HepG2 (cell line): ENCODE measurements at regions not wholly inside any gene's neighbourhood (a gene's known extent, or its start where the extent isn't known, plus 50 kb on each side); places are given as distances from the start of the nearest gene placed in this dataset.
"Not testable (repeated sequence)": the region's sequence is repeated elsewhere in the genome, so short reads cannot be mapped to it uniquely, and the experiment has no call there.

Source experiments
- ATAC-seq: fragments of 200-7000 bp; cut with Tn5 transposase; 3 replicates; pipeline ENCODE4 v1.9.1; 2020; ENCODE audit warnings: mild to moderate bottlenecking, moderate library complexity
- BruUV-seq: library from RNA; stranded (reverse); fragments of 400-500 nt; replicated peaks from 2 replicates; lab custom pipeline; 2021; lab: Mats Ljungman, UMichigan
- CTCF ChIA-PET: fragments of 300-600 bp; formaldehyde crosslinking; extraction: SDS; loops from one replicate; lab custom pipeline; 2021; ENCODE audit warnings: low total read pairs, inconsistent platforms, low intra/inter-chr PET ratio; lab: Yijun Ruan, JAX
- POLR2A ChIA-PET: fragments of 350-600 bp; sonication (Branson Sonifier 250); formaldehyde crosslinking; loops from one replicate; lab custom pipeline; 2020; ENCODE audit warnings: antibody characterized with exemption, inconsistent platforms; lab: Yijun Ruan, JAX
- DNase-seq: peaks from one replicate; pipeline ENCODE4 v3.0.0-alpha.2; 2015; ENCODE audit warnings: low spot score
- FAIRE-seq: peaks from 3 replicates; lab custom pipeline; 2011; peaks lifted over from hg19 to GRCh38; lab: Jason Lieb, UNC
- H2AFZ ChIP-seq: one replicate; pipeline ENCODE4 v1.6.1; 2011; ENCODE audit warnings: low read length, inconsistent platforms
- H3K27ac ChIP-seq: fragments of 300-600 bp; 3 replicates; pipeline ENCODE4 v1.8.0; 2011; ENCODE audit warnings: mixed run types, mild to moderate bottlenecking, mixed read lengths, low read length, inconsistent platforms; ENCODE audit not compliant: insufficient read depth; ENCODE audit errors: extremely low read length
- H3K27me3 ChIP-seq, 2 experiments: fragments of 200-600 bp in 1 of 2; 2 replicates in 1 of 2; 3 replicates in 1 of 2; pipeline versions ENCODE4 v1.6.0 to v1.8.0; 2011; ENCODE audit warnings: low read length in 2 of 2, mild to moderate bottlenecking in 2 of 2, moderate library complexity in 2 of 2, inconsistent platforms in 1 of 2; ENCODE audit not compliant: insufficient read depth in 2 of 2, control insufficient read depth in 1 of 2
- H3K36me3 ChIP-seq, 2 experiments: fragments of 200-600 bp in 1 of 2; replicated peaks in 1 of 2; 2 replicates in 1 of 2; 3 replicates in 1 of 2; pipeline versions ENCODE4 v1.5.1 to v1.8.0; 2011; ENCODE audit warnings: low read length in 2 of 2, inconsistent platforms in 1 of 2; ENCODE audit not compliant: insufficient read depth in 2 of 2, control insufficient read depth in 1 of 2
- H3K4me1 ChIP-seq: 2 replicates; pipeline ENCODE4 v1.5.1; 2012; ENCODE audit warnings: low read length, inconsistent platforms; ENCODE audit not compliant: insufficient read depth
- H3K4me2 ChIP-seq: 2 replicates; pipeline ENCODE4 v1.6.0; 2011; ENCODE audit warnings: low read depth, low read length, inconsistent platforms
- H3K4me3 ChIP-seq, 3 experiments: fragments of 200-600 bp in 1 of 3; sonication (generic), shearing (Covaris generic) in 1 of 3; replicated peaks in 1 of 3; 2 replicates each; pipeline ENCODE4 v1.5.1; 2011 to 2016; ENCODE audit warnings: low read length in 3 of 3, inconsistent platforms in 2 of 3, low read depth in 2 of 3, mild to moderate bottlenecking in 2 of 3, control low read depth in 1 of 3, mixed read lengths in 1 of 3; ENCODE audit not compliant: insufficient read depth in 1 of 3
- H3K79me2 ChIP-seq: one replicate; pipeline ENCODE4 v1.6.1; 2011; ENCODE audit warnings: low read length, inconsistent platforms; ENCODE audit not compliant: insufficient read depth
- H3K9ac ChIP-seq: 2 replicates; pipeline ENCODE4 v1.6.0; 2011; ENCODE audit warnings: mild to moderate bottlenecking, low read depth, low read length, inconsistent platforms; ENCODE audit not compliant: insufficient read depth
- H3K9me3 ChIP-seq: 2 replicates; pipeline ENCODE4 v1.5.1; 2012; ENCODE audit warnings: mild to moderate bottlenecking, low read length
- H4K20me1 ChIP-seq: 2 replicates; pipeline ENCODE4 v1.6.0; 2011; ENCODE audit warnings: inconsistent platforms, mild to moderate bottlenecking, low read length, moderate library complexity; ENCODE audit not compliant: insufficient read depth
- ATAD3A ChIP-seq: sonication (generic); formaldehyde crosslinking; IDR thresholded peaks from 2 replicates; pipeline ENCODE4 v1.4.0; 2020; ENCODE audit warnings: missing genetic modification reagents
- MAFK ChIP-seq, 2 experiments: IDR thresholded peaks in 1 of 2; conservative IDR thresholded peaks in 1 of 2; 2 replicates each; pipeline ENCODE4 v1.6.1; 2011; ENCODE audit warnings: improper control_type of control experiment in 2 of 2, low read length in 2 of 2
- MXD4 ChIP-seq: IDR thresholded peaks from 2 replicates; pipeline ENCODE4 v1.6.1; 2016; ENCODE audit warnings: mild to moderate bottlenecking, missing biosample characterization, missing genetic modification reagents
- NFYB ChIP-seq: sonication (generic); formaldehyde crosslinking; IDR thresholded peaks from 2 replicates; pipeline ENCODE4 v1.4.0; 2020; ENCODE audit warnings: missing genetic modification reagents
- WGBS: methylation state at CpG from one replicate; pipeline ENCODE4 v1.1.6; 2017; ENCODE audit warnings: low lambda C conversion rate; 5-methylcytosine and 5-hydroxymethylcytosine counted together
- in situ Hi-C: cut with HindIII; loops from 2 replicates; pipeline ENCODE4 v1.10.0; 2017; ENCODE audit warnings: low pct_unique_long_range_greater_than_20kb; ENCODE audit not compliant: extremely low pct_ligation_motif_present
- intact Hi-C: fragments of 100-400 bp; cut with micrococcal nuclease; formaldehyde crosslinking; loops from one replicate; pipeline ENCODE4 v1.10.0; 2022; ENCODE audit not compliant: unreplicated experiment

DNA sequence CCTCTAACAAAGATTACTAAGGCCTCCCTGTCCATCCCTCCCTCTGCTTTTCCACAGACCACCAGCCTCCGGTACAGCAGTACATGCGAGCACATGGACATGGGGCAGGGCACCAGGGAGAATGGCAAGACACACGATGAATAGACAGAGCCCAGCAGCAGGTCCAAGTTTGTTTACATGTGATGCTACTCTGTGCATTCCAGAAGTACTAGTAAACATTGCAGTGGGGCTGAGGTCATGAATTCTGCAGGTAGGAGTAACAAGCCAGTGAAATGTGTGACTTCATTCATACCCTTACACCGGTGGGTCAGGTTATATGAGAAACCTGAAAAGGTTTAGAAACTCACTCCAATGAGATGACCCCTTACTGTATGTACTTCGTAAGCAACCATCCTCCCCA is 205.7 kb downstream of the BCL11A start:
- no peaks in the 10 kb centered on the region for H3K9me3 ChIP-seq
- ChIA-PET CTCF (no interaction called here), POLR2A (no interaction called here)
- H3K4me3 ChIP-seq = no peak overlapping the region
- FAIRE-seq = no peak
- intact Hi-C loops (no loop called here), in situ Hi-C loops (no loop called here)
- no peak for TF ChIP-seq ATAD3A (CRISPR knock-in tag)
- no peak for TF ChIP-seq MXD4 (CRISPR knock-in tag)
- no peak overlapping the region for H3K9ac ChIP-seq
- no peak overlapping the region for H3K4me2 ChIP-seq
- BruUV-seq = no TSS peak
- WGBS = 18% methylated on average over 5 of the region's 5 CpGs
- no peaks in the 10 kb centered on the region for H3K4me1 ChIP-seq
- no peaks in the 10 kb centered on the region for H3K36me3 ChIP-seq
- H2AFZ ChIP-seq = no peak overlapping the region
- peaks cover 0 to 2% of the 10 kb centered on the region in 2 experiments; a peak in 1 of 5 replicates for H3K27me3 ChIP-seq
- ATAC-seq = peak; percentile 33; the same call in 2 of the 3 replicates
- no peaks in the 10 kb centered on the region for H4K20me1 ChIP-seq
- no peak overlapping the region for H3K27ac ChIP-seq
- DNase-seq = no peak
- H3K79me2 ChIP-seq = no peaks in the 10 kb centered on the region

DNA sequence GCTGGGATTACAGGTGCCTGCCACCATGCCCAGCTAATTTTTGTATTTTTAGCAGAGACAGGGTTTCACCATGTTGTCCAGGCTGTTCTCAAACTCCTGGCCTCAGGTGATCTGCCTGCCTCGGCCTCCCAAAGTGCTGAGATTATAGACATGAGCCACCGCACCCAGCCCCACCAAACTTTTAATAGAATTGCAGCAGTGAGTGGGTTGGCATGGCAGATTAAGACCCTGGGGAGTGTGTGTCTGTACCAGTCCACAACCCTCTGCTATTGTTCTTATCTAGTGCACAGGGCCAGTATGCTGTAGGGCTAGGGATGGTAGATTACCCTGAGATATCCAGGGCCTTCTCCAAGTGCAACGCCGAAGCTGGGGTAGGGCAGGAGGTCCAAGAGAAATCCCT is 211.0 kb downstream of the BCL11A start:
- CTCF ChIA-PET, BruUV-seq, in situ Hi-C loops: not testable (repeated sequence)

DNA sequence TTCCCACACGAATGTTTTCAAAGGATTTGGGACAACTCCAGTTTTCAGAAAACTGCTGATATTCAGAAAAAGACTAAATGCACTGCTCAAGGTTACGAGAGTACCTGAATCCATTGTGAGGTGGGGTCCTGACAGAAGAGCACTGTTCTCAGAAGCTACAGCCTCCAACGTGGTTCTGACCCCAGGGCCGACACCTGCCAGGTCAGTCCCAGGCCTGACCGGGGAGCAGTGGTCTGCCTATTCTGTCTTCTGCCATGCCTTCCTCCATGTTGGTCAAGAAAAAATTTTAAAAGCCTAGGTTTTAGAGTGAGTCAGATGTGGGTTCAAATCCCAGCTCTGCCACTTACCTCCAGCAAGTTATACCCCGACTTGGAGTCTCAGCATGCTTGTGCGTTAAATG is 212.3 kb downstream of the BCL11A start:
- Histone ChIP-seq H3K27me3 (no peaks in the 10 kb centered on the region; a peak in 2 of 5 replicates), H3K36me3 (no peaks in the 10 kb centered on the region), H2AFZ (no peak overlapping the region), H3K4me3 (no peak overlapping the region), H3K27ac (no peak overlapping the region), H3K4me1 (peaks cover 5% of the 10 kb centered on the region), H4K20me1 (no peaks in the 10 kb centered on the region), H3K9ac (no peak overlapping the region), H3K9me3 (no peaks in the 10 kb centered on the region), H3K4me2 (no peak overlapping the region), H3K79me2 (no peaks in the 10 kb centered on the region)
- DNase-seq = no peak
- POLR2A ChIA-PET = no interaction called here
- TF ChIP-seq MAFK (conservative IDR thresholded peaks at IDR 0.05 in 1 of 2, IDR thresholded peaks at IDR 0.05 in 1 of 2; ENCODE audit: low read length in 2 of 2) (peak; percentile 15 to 26; a peak in 1 of 4 replicates), NFYB (no peak)
- BruUV-seq = no TSS peak
- CTCF ChIA-PET = no interaction called here
- in situ Hi-C loops (no loop called here), intact Hi-C loops (no loop called here)
- 23% methylated on average over 7 of the region's 7 CpGs for WGBS
- ATAC-seq = no peak
- FAIRE-seq = no peak

More for the DNA sequence above, 211.0 kb downstream of the BCL11A start:
- H3K27me3 ChIP-seq, H3K79me2 ChIP-seq, H3K4me3 ChIP-seq, H3K9ac ChIP-seq, H4K20me1 ChIP-seq, POLR2A ChIA-PET, H3K4me2 ChIP-seq, DNase-seq, H3K9me3 ChIP-seq, ATAC-seq, H2AFZ ChIP-seq, H3K36me3 ChIP-seq, FAIRE-seq, H3K4me1 ChIP-seq, intact Hi-C loops, H3K27ac ChIP-seq: not testable (repeated sequence)
- WGBS = 57% methylated on average over 4 of the region's 4 CpGs
